ENCODE measurements at regions not wholly inside any gene's neighbourhood (a gene's known extent, or its start where the extent isn't known, plus 50 kb on each side); places are given as distances from the start of the nearest gene placed in this dataset.

DNA sequence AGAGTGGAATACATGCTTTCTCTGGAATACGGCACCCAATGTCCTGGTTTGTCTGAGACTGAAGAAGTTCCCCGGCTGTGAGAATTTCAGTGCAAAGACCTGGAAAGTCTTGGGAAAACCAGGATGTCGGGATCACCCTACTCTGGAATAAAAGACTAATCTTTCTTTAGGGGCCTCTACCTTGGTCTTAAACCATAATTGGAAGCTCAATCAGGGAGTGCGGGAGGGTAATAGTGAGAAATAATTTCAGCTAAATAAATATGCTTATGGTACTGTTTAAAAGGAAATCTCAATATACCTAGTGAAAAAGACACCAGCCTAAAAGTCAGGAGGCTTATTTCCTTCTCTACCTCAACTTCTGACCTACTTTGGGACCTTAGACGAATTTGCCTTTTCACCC lies 236.1 kb upstream of the GLI3 start:
- TF ChIP-seq GATA2 (IDR thresholded peaks at IDR 0.05; ENCODE audit: low read depth, low read length) (no peak), GATA3 (IDR thresholded peaks at IDR 0.05; ENCODE audit: low read depth, low read length) (no peak)

Measured in SH-SY5Y (cell line).